ENCODE measurements at regions not wholly inside any gene's neighbourhood (a gene's known extent, or its start where the extent isn't known, plus 50 kb on each side); places are given as distances from the start of the nearest gene placed in this dataset.

- TF ChIP-seq GATA2 (IDR thresholded peaks at IDR 0.05; ENCODE audit: low read depth, low read length) (no peak), GATA3 (IDR thresholded peaks at IDR 0.05; ENCODE audit: low read depth, low read length) (no peak)
Observed at GRCh38 chr2:136314240-136314639, 196.3 kb upstream of the CXCR4 start.

Data from SH-SY5Y (cell line).